Mesendoderm (in vitro differentiated cells): ENCODE measurements at regions not wholly inside any gene's neighbourhood (a gene's known extent, or its start where the extent isn't known, plus 50 kb on each side); places are given as distances from the start of the nearest gene placed in this dataset.

ENCODE experiments used
- DNase-seq: peaks from one replicate; pipeline ENCODE4 v3.0.0; 2013
- H2AK5ac ChIP-seq: 2 replicates; pipeline ENCODE4 v1.6.1; 2013; ENCODE audit warnings: low read length, inconsistent platforms
- H2BK120ac ChIP-seq: 2 replicates; pipeline ENCODE4 v1.6.1; 2013; ENCODE audit warnings: low read depth, mild to moderate bottlenecking, low read length, moderate library complexity, mixed read lengths
- H2BK15ac ChIP-seq: replicated peaks from 2 replicates; pipeline ENCODE4 v1.6.1; 2013; ENCODE audit warnings: low read depth, mild to moderate bottlenecking, moderate library complexity
- H2BK5ac ChIP-seq: 2 replicates; pipeline ENCODE4 v1.6.1; 2013; ENCODE audit warnings: low read length, inconsistent platforms
- H3K18ac ChIP-seq: 2 replicates; pipeline ENCODE4 v1.6.1; 2013; ENCODE audit warnings: mild to moderate bottlenecking, low read length, mixed read lengths
- H3K23ac ChIP-seq: one replicate; pipeline ENCODE4 v1.6.1; 2013; ENCODE audit warnings: low read length
- H3K27ac ChIP-seq: 2 replicates; pipeline ENCODE4 v1.5.1; 2013; ENCODE audit warnings: low read depth, mild to moderate bottlenecking, inconsistent platforms, low read length, moderate library complexity
- H3K27me3 ChIP-seq: 2 replicates; pipeline ENCODE4 v1.6.1; 2013; ENCODE audit warnings: low read length, control low read depth, mild to moderate bottlenecking, inconsistent platforms; ENCODE audit not compliant: insufficient read depth, poor library complexity
- H3K36me3 ChIP-seq: 2 replicates; pipeline ENCODE4 v1.6.1; 2013; ENCODE audit warnings: low read length, inconsistent platforms; ENCODE audit not compliant: control insufficient read depth, insufficient read depth
- H3K4ac ChIP-seq: one replicate; pipeline ENCODE4 v1.6.1; 2013; ENCODE audit warnings: low read depth, mild to moderate bottlenecking, low read length, moderate library complexity
- H3K4me1 ChIP-seq: 2 replicates; pipeline ENCODE4 v1.6.1; 2013; ENCODE audit warnings: low read depth, low read length, inconsistent platforms; ENCODE audit not compliant: control insufficient read depth
- H3K4me2 ChIP-seq: 2 replicates; pipeline ENCODE4 v1.6.1; 2013; ENCODE audit warnings: low read length
- H3K4me3 ChIP-seq: 2 replicates; pipeline ENCODE4 v1.5.1; 2013; ENCODE audit warnings: mild to moderate bottlenecking, low read length
- H3K56ac ChIP-seq: one replicate; pipeline ENCODE4 v1.6.1; 2013; ENCODE audit warnings: low read length
- H3K79me1 ChIP-seq: 2 replicates; pipeline ENCODE4 v1.6.1; 2013; ENCODE audit warnings: low read length, inconsistent platforms
- H3K79me2 ChIP-seq: 2 replicates; pipeline ENCODE4 v1.6.1; 2013; ENCODE audit warnings: mild to moderate bottlenecking, low read length; ENCODE audit not compliant: control insufficient read depth, insufficient read depth
- H3K9ac ChIP-seq: 2 replicates; pipeline ENCODE4 v1.6.1; 2013; ENCODE audit warnings: low read length, inconsistent platforms
- H4K5ac ChIP-seq: one replicate; pipeline ENCODE4 v1.6.1; 2013; ENCODE audit warnings: low read length
- H4K8ac ChIP-seq: one replicate; pipeline ENCODE4 v1.6.1; 2013; ENCODE audit warnings: low read depth, mild to moderate bottlenecking, control low read depth, low read length, moderate library complexity
- WGBS: extraction: QIAGEN DNeasy Blood & Tissue Kit; methylation state at CpG from one replicate; pipeline ENCODE4 v1.1.7; 2013; ENCODE audit warnings: low lambda C conversion rate, missing lambda C conversion rate; ENCODE audit not compliant: insufficient coverage; ENCODE audit errors: extremely low coverage; 5-methylcytosine and 5-hydroxymethylcytosine counted together

DNA sequence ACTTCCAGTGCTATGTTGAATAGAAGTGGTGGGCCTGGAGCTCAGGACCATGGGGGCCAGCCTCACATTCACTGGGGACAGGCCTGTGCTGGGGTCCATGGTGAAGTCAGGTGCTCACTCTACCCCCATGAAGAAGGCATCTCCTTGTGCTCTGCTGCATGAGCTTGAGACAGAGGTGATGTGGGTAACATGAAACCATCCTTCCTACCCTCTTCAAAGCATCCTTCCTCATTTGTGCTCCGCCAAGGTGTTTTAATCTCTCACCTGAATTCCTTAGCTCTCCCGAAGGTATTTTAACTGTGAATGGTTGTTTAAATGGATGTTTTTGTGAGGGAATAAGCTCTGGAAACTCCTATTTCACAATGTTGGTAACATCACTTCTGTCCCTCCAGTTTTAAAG lies 209.6 kb upstream of the PCSK2 start:
- no peak overlapping the region for H3K4me2 ChIP-seq
- H3K23ac ChIP-seq = no peak overlapping the region
- no peak overlapping the region for H4K8ac ChIP-seq
- H3K79me2 ChIP-seq = no peaks in the 10 kb centered on the region
- no peaks in the 10 kb centered on the region for H3K4me1 ChIP-seq
- H4K5ac ChIP-seq = no peak overlapping the region
- H3K56ac ChIP-seq = no peak overlapping the region
- H3K9ac ChIP-seq = no peak overlapping the region
- no peak overlapping the region for H2BK120ac ChIP-seq
- WGBS = no CpG with 5 or more reads among the region's 2 CpGs
- no peak for DNase-seq
- H3K4ac ChIP-seq = no peak overlapping the region
- no peaks in the 10 kb centered on the region for H3K79me1 ChIP-seq
- no peak overlapping the region for H3K4me3 ChIP-seq
- no peak overlapping the region for H2AK5ac ChIP-seq
- no peak overlapping the region for H2BK5ac ChIP-seq
- H2BK15ac ChIP-seq = no peak overlapping the region
- H3K27ac ChIP-seq = no peak overlapping the region
- H3K18ac ChIP-seq = no peak overlapping the region
- no peaks in the 10 kb centered on the region for H3K27me3 ChIP-seq
- no peaks in the 10 kb centered on the region for H3K36me3 ChIP-seq

GRCh38 chr20:17021481-17021880 lies 205.4 kb upstream of the PCSK2 start:
- Histone ChIP-seq H3K56ac (no peak overlapping the region), H3K27ac (no peak overlapping the region), H3K36me3 (no peaks in the 10 kb centered on the region), H3K4me3 (no peak overlapping the region), H3K27me3 (no peaks in the 10 kb centered on the region), H3K4ac (no peak overlapping the region), H3K79me2 (no peaks in the 10 kb centered on the region), H3K79me1 (no peaks in the 10 kb centered on the region), H3K4me1 (no peaks in the 10 kb centered on the region), H3K23ac (no peak overlapping the region), H2AK5ac (no peak overlapping the region), H4K8ac (no peak overlapping the region), H3K4me2 (no peak overlapping the region), H4K5ac (no peak overlapping the region), H3K9ac (no peak overlapping the region), H3K18ac (no peak overlapping the region), H2BK120ac (no peak overlapping the region), H2BK15ac (no peak overlapping the region), H2BK5ac (no peak overlapping the region)
- DNase-seq = no peak

DNA sequence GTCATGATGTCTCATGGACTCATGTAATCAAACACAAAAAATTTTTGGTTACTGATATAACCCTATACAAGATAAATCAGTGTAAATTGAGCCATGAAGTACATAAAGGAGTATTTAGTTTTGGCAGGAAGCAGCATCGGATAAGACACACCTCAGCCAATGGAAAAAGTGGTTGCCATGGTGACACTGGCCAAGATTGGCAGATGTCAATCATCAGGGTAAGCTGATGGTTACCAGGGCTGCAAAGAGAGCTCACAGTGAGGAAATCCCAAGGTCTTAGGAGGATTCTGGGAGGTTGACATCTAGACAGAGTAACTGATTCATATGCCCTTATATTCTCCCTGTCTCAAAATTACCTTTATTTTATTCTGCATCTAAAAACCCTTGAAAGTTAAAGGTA lies 203.8 kb upstream of the PCSK2 start:
- Histone ChIP-seq H3K4me3 (no peak overlapping the region), H3K79me2 (no peaks in the 10 kb centered on the region), H2BK15ac (no peak overlapping the region), H3K79me1 (no peaks in the 10 kb centered on the region), H2BK120ac (no peak overlapping the region), H3K36me3 (no peaks in the 10 kb centered on the region), H3K56ac (no peak overlapping the region), H3K27ac (no peak overlapping the region), H2AK5ac (no peak overlapping the region), H3K18ac (no peak overlapping the region), H2BK5ac (no peak overlapping the region), H4K5ac (no peak overlapping the region), H3K4me2 (no peak overlapping the region), H4K8ac (no peak overlapping the region), H3K9ac (no peak overlapping the region), H3K4me1 (no peaks in the 10 kb centered on the region), H3K23ac (no peak overlapping the region), H3K4ac (no peak overlapping the region), H3K27me3 (no peaks in the 10 kb centered on the region)
- DNase-seq = no peak
- WGBS = no CpG with 5 or more reads among the region's 1 CpG

GRCh38 chr20:17023806-17024205 lies 203.0 kb upstream of the PCSK2 start:
- H2BK5ac ChIP-seq = no peak overlapping the region
- no peak overlapping the region for H3K4ac ChIP-seq
- WGBS = no CpG with 5 or more reads among the region's 8 CpGs
- H3K4me2 ChIP-seq = no peak overlapping the region
- peak overlapping the region; percentile 83 for H3K27ac ChIP-seq
- H3K4me1 ChIP-seq = no peaks in the 10 kb centered on the region
- H3K4me3 ChIP-seq = no peak overlapping the region
- no peak overlapping the region for H2BK120ac ChIP-seq
- H3K79me1 ChIP-seq = no peaks in the 10 kb centered on the region
- no peaks in the 10 kb centered on the region for H3K79me2 ChIP-seq
- no peaks in the 10 kb centered on the region for H3K36me3 ChIP-seq
- no peak overlapping the region for H3K23ac ChIP-seq
- no peak overlapping the region for H2BK15ac ChIP-seq
- H3K27me3 ChIP-seq = no peaks in the 10 kb centered on the region
- DNase-seq = peak; percentile 77
- no peak overlapping the region for H4K8ac ChIP-seq
- no peak overlapping the region for H3K18ac ChIP-seq
- no peak overlapping the region for H3K9ac ChIP-seq
- peak overlapping the region; percentile 5 for H3K56ac ChIP-seq
- no peak overlapping the region for H2AK5ac ChIP-seq
- no peak overlapping the region for H4K5ac ChIP-seq

DNA sequence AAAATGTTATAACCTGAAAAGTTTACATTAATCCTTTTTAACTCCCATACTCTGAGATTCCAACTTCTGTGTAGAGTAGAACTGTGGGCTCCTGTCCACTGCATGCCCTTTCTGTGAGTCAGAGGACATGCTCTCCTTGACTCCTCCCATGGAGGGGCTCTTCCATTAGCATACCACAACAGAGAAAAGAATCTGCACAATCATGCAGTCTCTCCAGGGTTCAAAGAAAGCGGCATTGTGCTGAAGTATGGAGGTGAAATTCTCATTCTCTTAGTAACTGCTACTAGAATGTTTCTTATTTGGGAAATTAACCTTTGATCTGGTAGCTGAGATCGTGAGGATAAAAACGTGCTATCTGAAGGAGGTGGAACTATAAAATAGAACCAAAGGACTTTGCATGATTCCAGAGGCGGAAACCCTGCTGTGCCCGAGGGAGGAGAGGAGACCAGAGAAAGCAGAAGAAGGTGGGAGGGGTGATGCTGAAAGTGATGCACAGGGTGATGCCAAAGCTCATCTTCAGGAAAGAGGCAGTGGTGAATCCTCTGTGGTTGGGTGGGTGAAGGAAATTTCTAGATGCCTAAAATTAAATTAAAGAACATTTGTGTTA lies 202.2 kb upstream of the PCSK2 start:
- Histone ChIP-seq H3K23ac (no peak overlapping the region), H3K4me3 (no peak overlapping the region), H3K56ac (no peak overlapping the region), H3K27ac (no peak overlapping the region), H3K79me1 (no peaks in the 10 kb centered on the region), H2AK5ac (no peak overlapping the region), H3K9ac (no peak overlapping the region), H3K4me1 (no peaks in the 10 kb centered on the region), H3K4ac (no peak overlapping the region), H4K8ac (no peak overlapping the region), H3K18ac (no peak overlapping the region), H2BK120ac (no peak overlapping the region), H3K36me3 (no peaks in the 10 kb centered on the region), H2BK15ac (no peak overlapping the region), H3K4me2 (no peak overlapping the region), H2BK5ac (no peak overlapping the region), H4K5ac (no peak overlapping the region), H3K79me2 (no peaks in the 10 kb centered on the region), H3K27me3 (no peaks in the 10 kb centered on the region)
- DNase-seq = peak; percentile 97
- no CpG with 5 or more reads among the region's 5 CpGs for WGBS

- WGBS = no CpG with 5 or more reads among the region's 2 CpGs
- no peak overlapping the region for H3K9ac ChIP-seq
- no peaks in the 10 kb centered on the region for H3K79me1 ChIP-seq
- H3K4me2 ChIP-seq = no peak overlapping the region
- H3K79me2 ChIP-seq = no peaks in the 10 kb centered on the region
- no peak overlapping the region for H3K56ac ChIP-seq
- H3K23ac ChIP-seq = no peak overlapping the region
- no peak overlapping the region for H2BK5ac ChIP-seq
- no peak overlapping the region for H2BK120ac ChIP-seq
- H2BK15ac ChIP-seq = no peak overlapping the region
- H3K18ac ChIP-seq = no peak overlapping the region
- no peak overlapping the region for H3K27ac ChIP-seq
- no peak overlapping the region for H3K4ac ChIP-seq
- no peak overlapping the region for H4K5ac ChIP-seq
- H3K4me1 ChIP-seq = no peaks in the 10 kb centered on the region
- H2AK5ac ChIP-seq = peak overlapping the region; percentile 46
- no peaks in the 10 kb centered on the region for H3K36me3 ChIP-seq
- DNase-seq = no peak
- no peaks in the 10 kb centered on the region for H3K27me3 ChIP-seq
- H4K8ac ChIP-seq = no peak overlapping the region
- H3K4me3 ChIP-seq = no peak overlapping the region
These were observed 200.5 kb upstream of the PCSK2 start for GRCh38 chr20:17026346-17026745.
